PC-3 (cell line): ENCODE measurements at regions not wholly inside any gene's neighbourhood (a gene's known extent, or its start where the extent isn't known, plus 50 kb on each side); places are given as distances from the start of the nearest gene placed in this dataset.

Experiments
- EZH2 ChIP-seq: fragments of 300-600 bp; sonication (generic); IDR thresholded peaks from one replicate; pipeline ENCODE4 v1.6.1; 2017; ENCODE audit warnings: antibody characterized with exemption, mild to moderate bottlenecking, low read length; ENCODE audit not compliant: unreplicated experiment
- TF ChIP-seq, protein P1 (sequence below): fragments of 300-600 bp; sonication (generic); conservative IDR thresholded peaks from 2 replicates; pipeline ENCODE4 v1.5.1; 2017; ENCODE audit warnings: antibody characterized with exemption, low read depth, mild to moderate bottlenecking, low read length

DNA sequence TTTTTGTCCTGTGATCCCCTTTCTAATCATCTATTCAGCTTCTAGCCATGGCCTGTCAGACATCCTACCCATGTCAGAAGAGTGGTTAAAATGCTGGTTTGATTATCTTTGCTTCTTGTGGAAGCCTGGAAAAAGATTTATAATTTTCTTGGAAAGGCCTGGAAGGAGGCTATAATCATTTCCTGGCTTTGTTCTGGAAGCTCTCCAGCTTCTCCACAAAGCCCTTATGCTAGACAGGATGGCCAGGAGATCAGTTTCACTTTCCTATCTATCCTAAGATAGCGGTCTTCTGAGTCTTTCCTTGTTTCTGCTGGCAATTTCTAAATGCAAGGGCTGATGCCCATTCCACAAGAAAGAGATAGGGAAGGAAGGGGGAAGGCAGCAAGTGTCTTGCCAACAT, 90.9 kb upstream of the SLC44A3 start:
- TF ChIP-seq, protein P1, sequence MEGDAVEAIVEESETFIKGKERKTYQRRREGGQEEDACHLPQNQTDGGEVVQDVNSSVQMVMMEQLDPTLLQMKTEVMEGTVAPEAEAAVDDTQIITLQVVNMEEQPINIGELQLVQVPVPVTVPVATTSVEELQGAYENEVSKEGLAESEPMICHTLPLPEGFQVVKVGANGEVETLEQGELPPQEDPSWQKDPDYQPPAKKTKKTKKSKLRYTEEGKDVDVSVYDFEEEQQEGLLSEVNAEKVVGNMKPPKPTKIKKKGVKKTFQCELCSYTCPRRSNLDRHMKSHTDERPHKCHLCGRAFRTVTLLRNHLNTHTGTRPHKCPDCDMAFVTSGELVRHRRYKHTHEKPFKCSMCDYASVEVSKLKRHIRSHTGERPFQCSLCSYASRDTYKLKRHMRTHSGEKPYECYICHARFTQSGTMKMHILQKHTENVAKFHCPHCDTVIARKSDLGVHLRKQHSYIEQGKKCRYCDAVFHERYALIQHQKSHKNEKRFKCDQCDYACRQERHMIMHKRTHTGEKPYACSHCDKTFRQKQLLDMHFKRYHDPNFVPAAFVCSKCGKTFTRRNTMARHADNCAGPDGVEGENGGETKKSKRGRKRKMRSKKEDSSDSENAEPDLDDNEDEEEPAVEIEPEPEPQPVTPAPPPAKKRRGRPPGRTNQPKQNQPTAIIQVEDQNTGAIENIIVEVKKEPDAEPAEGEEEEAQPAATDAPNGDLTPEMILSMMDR = no peak
- no peak for TF ChIP-seq EZH2
